ENCODE measurements at regions not wholly inside any gene's neighbourhood (a gene's known extent, or its start where the extent isn't known, plus 50 kb on each side); places are given as distances from the start of the nearest gene placed in this dataset.

DNA sequence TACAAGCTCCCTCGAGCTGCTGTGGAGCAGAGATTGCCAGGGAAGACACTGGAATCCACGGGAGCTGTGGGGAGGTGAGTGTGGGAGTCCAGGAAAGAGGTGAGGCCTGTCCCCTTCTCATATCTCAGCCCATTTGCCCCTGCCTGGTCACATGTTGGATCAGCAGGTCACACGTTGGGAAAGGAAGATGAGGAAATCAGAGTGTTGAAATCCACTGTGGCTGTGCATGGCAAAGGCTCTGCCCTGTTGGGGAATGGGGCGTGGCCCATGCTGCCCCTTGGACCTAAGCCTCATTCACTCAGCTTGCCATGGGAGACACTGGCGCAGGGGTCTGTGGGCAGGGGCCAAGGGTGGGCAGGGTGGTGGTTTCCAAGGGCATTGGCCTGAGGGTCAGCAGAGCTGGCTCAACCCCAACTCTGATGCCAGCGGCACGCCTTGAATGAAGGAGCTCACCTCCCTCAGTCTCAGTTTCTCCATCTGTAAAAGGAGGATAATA, 85.4 kb upstream of the CPEB4 start:
- 3% methylated on average over 4 of the region's 7 CpGs for WGBS (ENCODE audit: low lambda C conversion rate)
- BruUV-seq (replicated peaks), result no TSS peak
- in situ Hi-C loops (cut with HindIII; ENCODE audit: extremely low pct_ligation_motif_present, low pct_unique_long_range_greater_than_20kb) (no loop called here), intact Hi-C loops (cut with micrococcal nuclease; ENCODE audit: unreplicated experiment) (no loop called here)
- peak overlapping the region; percentile 68 for H3K4me2 ChIP-seq (ENCODE audit: low read depth, low read length)
- ChIA-PET POLR2A (interaction anchor here (0.8 to 2.0 kb wide), 12 partner anchors 9 to 167 kb away, joined by 3 to 21 read pairs (median 4); partner anchors contain the start of gene CPEB4), CTCF (ENCODE audit: low intra/inter-chr PET ratio, low total read pairs) (no interaction called here)
- no peaks in the 10 kb centered on the region for H3K27me3 ChIP-seq (ENCODE audit: control insufficient read depth in 1 of 2, insufficient read depth in 2 of 2, low read length in 2 of 2)
- H3K4me3 ChIP-seq (replicated peaks in 1 of 3; ENCODE audit: insufficient read depth in 1 of 3, low read depth in 2 of 3, low read length in 3 of 3), result peak overlapping the region in 1 of 3 experiments; percentile 36; a peak in 1 of 6 replicates
- H3K9ac ChIP-seq (ENCODE audit: insufficient read depth, low read depth, low read length), result no peak overlapping the region
- no peaks in the 10 kb centered on the region for H3K9me3 ChIP-seq (ENCODE audit: low read length)
- H4K20me1 ChIP-seq (ENCODE audit: insufficient read depth, low read length), result no peaks in the 10 kb centered on the region
- ATAC-seq (peak; percentile 84), FAIRE-seq (peak; percentile 98), DNase-seq (ENCODE audit: low spot score) (peak; percentile 95)
- H3K36me3 ChIP-seq (replicated peaks in 1 of 2; ENCODE audit: control insufficient read depth in 1 of 2, insufficient read depth in 2 of 2, low read length in 2 of 2), result no peaks in the 10 kb centered on the region
- H3K27ac ChIP-seq (ENCODE audit: extremely low read length, insufficient read depth, low read length), result peak overlapping the region; percentile 58
- no peaks in the 10 kb centered on the region for H3K79me2 ChIP-seq (ENCODE audit: insufficient read depth, low read length)
- no peak overlapping the region for H2AFZ ChIP-seq (ENCODE audit: low read length)
- H3K4me1 ChIP-seq (ENCODE audit: insufficient read depth, low read length), result peaks cover 87% of the 10 kb centered on the region
- TF ChIP-seq PAX8 (CRISPR knock-in tag; IDR thresholded peaks at IDR 0.05; ENCODE audit: borderline replicate concordance) (no peak), KLF15 (CRISPR knock-in tag; IDR thresholded peaks at IDR 0.05; ENCODE audit: borderline replicate concordance) (no peak), ZNF768 (CRISPR knock-in tag; IDR thresholded peaks at IDR 0.05) (peak; percentile 74), SOX13 (IDR thresholded peaks at IDR 0.05) (peak; percentile 74; the same call in 1 of the 2 replicates), SOX13 (CRISPR knock-in tag; conservative IDR thresholded peaks at IDR 0.05 in 1 of 2, IDR thresholded peaks at IDR 0.05 in 1 of 2) (peak in 1 of 2 experiments; percentile 88; a peak in 2 of 4 replicates), ZNF33A (CRISPR knock-in tag; IDR thresholded peaks at IDR 0.05; ENCODE audit: borderline replicate concordance) (no peak)
- TF ChIP-seq, protein P1, sequence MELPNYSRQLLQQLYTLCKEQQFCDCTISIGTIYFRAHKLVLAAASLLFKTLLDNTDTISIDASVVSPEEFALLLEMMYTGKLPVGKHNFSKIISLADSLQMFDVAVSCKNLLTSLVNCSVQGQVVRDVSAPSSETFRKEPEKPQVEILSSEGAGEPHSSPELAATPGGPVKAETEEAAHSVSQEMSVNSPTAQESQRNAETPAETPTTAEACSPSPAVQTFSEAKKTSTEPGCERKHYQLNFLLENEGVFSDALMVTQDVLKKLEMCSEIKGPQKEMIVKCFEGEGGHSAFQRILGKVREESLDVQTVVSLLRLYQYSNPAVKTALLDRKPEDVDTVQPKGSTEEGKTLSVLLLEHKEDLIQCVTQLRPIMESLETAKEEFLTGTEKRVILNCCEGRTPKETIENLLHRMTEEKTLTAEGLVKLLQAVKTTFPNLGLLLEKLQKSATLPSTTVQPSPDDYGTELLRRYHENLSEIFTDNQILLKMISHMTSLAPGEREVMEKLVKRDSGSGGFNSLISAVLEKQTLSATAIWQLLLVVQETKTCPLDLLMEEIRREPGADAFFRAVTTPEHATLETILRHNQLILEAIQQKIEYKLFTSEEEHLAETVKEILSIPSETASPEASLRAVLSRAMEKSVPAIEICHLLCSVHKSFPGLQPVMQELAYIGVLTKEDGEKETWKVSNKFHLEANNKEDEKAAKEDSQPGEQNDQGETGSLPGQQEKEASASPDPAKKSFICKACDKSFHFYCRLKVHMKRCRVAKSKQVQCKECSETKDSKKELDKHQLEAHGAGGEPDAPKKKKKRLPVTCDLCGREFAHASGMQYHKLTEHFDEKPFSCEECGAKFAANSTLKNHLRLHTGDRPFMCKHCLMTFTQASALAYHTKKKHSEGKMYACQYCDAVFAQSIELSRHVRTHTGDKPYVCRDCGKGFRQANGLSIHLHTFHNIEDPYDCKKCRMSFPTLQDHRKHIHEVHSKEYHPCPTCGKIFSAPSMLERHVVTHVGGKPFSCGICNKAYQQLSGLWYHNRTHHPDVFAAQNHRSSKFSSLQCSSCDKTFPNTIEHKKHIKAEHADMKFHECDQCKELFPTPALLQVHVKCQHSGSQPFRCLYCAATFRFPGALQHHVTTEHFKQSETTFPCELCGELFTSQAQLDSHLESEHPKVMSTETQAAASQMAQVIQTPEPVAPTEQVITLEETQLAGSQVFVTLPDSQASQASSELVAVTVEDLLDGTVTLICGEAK (IDR thresholded peaks at IDR 0.05), result no peak
- TF ChIP-seq, protein P1 (CRISPR knock-in tag; IDR thresholded peaks at IDR 0.05), result peak; percentile 80

Measured in HepG2 (cell line).